ENCODE measurements at regions not wholly inside any gene's neighbourhood (a gene's known extent, or its start where the extent isn't known, plus 50 kb on each side); places are given as distances from the start of the nearest gene placed in this dataset.

- TF ChIP-seq BCL3 (IDR thresholded peaks at IDR 0.05) (no peak), RARB (CRISPR knock-in tag; IDR thresholded peaks at IDR 0.05) (no peak), CBX8 (IDR thresholded peaks at IDR 0.05) (no peak), HOXB5 (CRISPR knock-in tag; IDR thresholded peaks at IDR 0.05) (no peak)
Observed at GRCh38 chr6:92586236-92586977, 833.0 kb downstream of the EPHA7 start (continued).

GRCh38 chr6:92582211-92582610 is 837.1 kb downstream of the EPHA7 start:
- ATAC-seq (no peak), FAIRE-seq (no peak), DNase-seq (ENCODE audit: low read depth in 1 of 2, low spot score in 1 of 2) (no peak)
- H3K4me1 ChIP-seq = no peaks in the 10 kb centered on the region
- no peak overlapping the region for H3K27ac ChIP-seq
- no peak overlapping the region for H3K4me3 ChIP-seq
- CTCF ChIA-PET = no interaction called here
- H3K4me2 ChIP-seq = no peak overlapping the region
- POLR2A ChIA-PET = no interaction called here
- no peaks in the 10 kb centered on the region for H3K9me3 ChIP-seq
- TF ChIP-seq MAX (IDR thresholded peaks at IDR 0.05) (no peak), ZNF302 (CRISPR knock-in tag; IDR thresholded peaks at IDR 0.05) (no peak), ELK1 (IDR thresholded peaks at IDR 0.05; ENCODE audit: low read depth, low read length) (no peak), HOXB5 (CRISPR knock-in tag; IDR thresholded peaks at IDR 0.05) (no peak), EHF (CRISPR knock-in tag; IDR thresholded peaks at IDR 0.05) (no peak), ESRRA (IDR thresholded peaks at IDR 0.05; ENCODE audit: borderline replicate concordance, low read length) (no peak), BCL3 (IDR thresholded peaks at IDR 0.05) (no peak), REST (IDR thresholded peaks at IDR 0.05) (no peak), PBX3 (IDR thresholded peaks at IDR 0.05) (no peak), HOXB13 (CRISPR knock-in tag; IDR thresholded peaks at IDR 0.05; ENCODE audit: low read depth) (no peak), HES2 (IDR thresholded peaks at IDR 0.05) (no peak), HDAC2 (IDR thresholded peaks at IDR 0.05) (no peak), SREBF2 (IDR thresholded peaks at IDR 0.05) (no peak), RNF2 (IDR thresholded peaks at IDR 0.05; ENCODE audit: borderline replicate concordance, low read depth) (no peak), BHLHE40 (IDR thresholded peaks at IDR 0.05; ENCODE audit: low read depth, low read length) (no peak)
- WGBS (ENCODE audit: missing lambda C conversion rate) = 4% methylated on average over 1 of the region's 1 CpG
